SU-DHL-6 (cell line): ENCODE measurements at regions not wholly inside any gene's neighbourhood (a gene's known extent, or its start where the extent isn't known, plus 50 kb on each side); places are given as distances from the start of the nearest gene placed in this dataset.

Experiments
- H2AFZ ChIP-seq: fragments of 200-600 bp; sonication (generic); 2 replicates; pipeline ENCODE4 v1.6.1; 2014; ENCODE audit warnings: low read depth, mild to moderate bottlenecking, moderate library complexity, mixed read lengths, antibody characterized with exemption, low read length; ENCODE audit not compliant: severe bottlenecking
- H3F3A ChIP-seq: fragments of 200-600 bp; shearing (Covaris generic); 2 replicates; pipeline ENCODE4 v1.6.0; 2016; ENCODE audit warnings: antibody characterized with exemption, mild to moderate bottlenecking; ENCODE audit not compliant: insufficient read depth
- H3K27ac ChIP-seq: fragments of 200-600 bp; sonication (generic); 2 replicates; pipeline ENCODE4 v1.5.1; 2016; ENCODE audit warnings: low read depth, mild to moderate bottlenecking, low read length, moderate library complexity, mixed read lengths
- H3K27me3 ChIP-seq: fragments of 200-600 bp; sonication (generic), shearing (Covaris generic); 2 replicates; pipeline ENCODE4 v1.6.0; 2014; ENCODE audit warnings: mild to moderate bottlenecking, low read length
- H3K36me3 ChIP-seq: fragments of 200-600 bp; sonication (generic); 2 replicates; pipeline ENCODE4 v1.6.1; 2014; ENCODE audit warnings: mild to moderate bottlenecking, low read length, mixed read lengths
- H3K4me2 ChIP-seq: fragments of 300-600, 200-600 bp; shearing (Covaris generic), sonication (generic); 2 replicates; pipeline ENCODE4 v1.6.0; 2014; ENCODE audit warnings: low read length, low read depth, mild to moderate bottlenecking; ENCODE audit not compliant: poor library complexity, severe bottlenecking
- H3K4me3 ChIP-seq: fragments of 200-600 bp; sonication (generic); 2 replicates; pipeline ENCODE4 v1.5.1; 2014; ENCODE audit warnings: antibody characterized with exemption, low read length, mild to moderate bottlenecking, mixed read lengths; ENCODE audit not compliant: insufficient read depth, poor library complexity, severe bottlenecking
- H3K79me2 ChIP-seq: fragments of 200-600 bp; sonication (generic); 2 replicates; pipeline ENCODE4 v1.6.1; 2014; ENCODE audit warnings: mild to moderate bottlenecking, low read length, moderate library complexity; ENCODE audit not compliant: insufficient read depth
- H3K9ac ChIP-seq: fragments of 200-600 bp; sonication (generic); 2 replicates; pipeline ENCODE4 v1.7.0; 2014; ENCODE audit warnings: mild to moderate bottlenecking, low read length
- H3K9me2 ChIP-seq: fragments of 200-600 bp; sonication (generic); replicated peaks from 2 replicates; pipeline ENCODE4 v1.6.1; 2014; ENCODE audit warnings: low read length; ENCODE audit not compliant: insufficient read depth
- H3K9me3 ChIP-seq: fragments of 200-600 bp; sonication (generic); 2 replicates; pipeline ENCODE4 v1.6.1; 2014; ENCODE audit warnings: low read length, mixed read lengths; ENCODE audit not compliant: insufficient read depth
- H4K20me1 ChIP-seq: fragments of 200-600 bp; sonication (generic); 2 replicates; pipeline ENCODE4 v1.6.1; 2014; ENCODE audit warnings: low read depth, mild to moderate bottlenecking, antibody characterized with exemption, low read length, moderate library complexity, mixed read lengths
- EZH2phosphoT487 ChIP-seq: fragments of 200-600 bp; sonication (generic), shearing (Covaris generic); conservative IDR thresholded peaks from 2 replicates; pipeline ENCODE4 v1.6.1; 2018; ENCODE audit warnings: mild to moderate bottlenecking, antibody characterized with exemption, low read length, moderate library complexity, mixed read lengths
- TF ChIP-seq, protein P1 (sequence below): fragments of 200-600 bp; sonication (generic); IDR thresholded peaks from one replicate; pipeline ENCODE4 v1.5.1; 2017; ENCODE audit warnings: antibody characterized with exemption, mild to moderate bottlenecking, low read length, moderate library complexity; ENCODE audit not compliant: insufficient read depth, poor library complexity, severe bottlenecking

DNA sequence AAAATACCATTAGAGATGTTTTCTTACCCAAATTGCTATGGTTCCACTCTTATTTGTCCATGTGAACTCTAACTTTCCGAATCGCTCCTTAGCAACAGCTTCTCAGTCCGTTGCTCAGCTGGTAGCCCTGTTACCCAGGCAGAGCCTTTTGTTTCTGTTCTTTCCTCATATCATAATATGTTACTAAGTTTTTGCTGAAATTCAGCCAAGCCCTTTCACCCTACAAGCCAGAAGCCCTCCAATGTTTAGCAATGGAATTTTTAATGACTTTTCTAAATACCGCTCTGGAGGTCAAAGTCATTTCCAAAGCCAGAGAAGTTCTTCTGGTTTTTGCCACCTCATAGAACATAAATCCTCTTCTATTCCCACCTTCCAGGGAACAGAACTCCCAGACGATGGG, 1029.5 kb downstream of the C4orf33 start:
- no peaks in the 10 kb centered on the region for H3K27me3 ChIP-seq
- no peak overlapping the region for H3K4me3 ChIP-seq
- H4K20me1 ChIP-seq = no peaks in the 10 kb centered on the region
- no peak for TF ChIP-seq EZH2phosphoT487
- TF ChIP-seq, protein P1, sequence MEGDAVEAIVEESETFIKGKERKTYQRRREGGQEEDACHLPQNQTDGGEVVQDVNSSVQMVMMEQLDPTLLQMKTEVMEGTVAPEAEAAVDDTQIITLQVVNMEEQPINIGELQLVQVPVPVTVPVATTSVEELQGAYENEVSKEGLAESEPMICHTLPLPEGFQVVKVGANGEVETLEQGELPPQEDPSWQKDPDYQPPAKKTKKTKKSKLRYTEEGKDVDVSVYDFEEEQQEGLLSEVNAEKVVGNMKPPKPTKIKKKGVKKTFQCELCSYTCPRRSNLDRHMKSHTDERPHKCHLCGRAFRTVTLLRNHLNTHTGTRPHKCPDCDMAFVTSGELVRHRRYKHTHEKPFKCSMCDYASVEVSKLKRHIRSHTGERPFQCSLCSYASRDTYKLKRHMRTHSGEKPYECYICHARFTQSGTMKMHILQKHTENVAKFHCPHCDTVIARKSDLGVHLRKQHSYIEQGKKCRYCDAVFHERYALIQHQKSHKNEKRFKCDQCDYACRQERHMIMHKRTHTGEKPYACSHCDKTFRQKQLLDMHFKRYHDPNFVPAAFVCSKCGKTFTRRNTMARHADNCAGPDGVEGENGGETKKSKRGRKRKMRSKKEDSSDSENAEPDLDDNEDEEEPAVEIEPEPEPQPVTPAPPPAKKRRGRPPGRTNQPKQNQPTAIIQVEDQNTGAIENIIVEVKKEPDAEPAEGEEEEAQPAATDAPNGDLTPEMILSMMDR = no peak
- H3K27ac ChIP-seq = no peak overlapping the region
- no peaks in the 10 kb centered on the region for H3K9me3 ChIP-seq
- no peaks in the 10 kb centered on the region for H3K36me3 ChIP-seq
- no peaks in the 10 kb centered on the region for H3F3A ChIP-seq
- no peak overlapping the region for H3K4me2 ChIP-seq
- H3K79me2 ChIP-seq = no peaks in the 10 kb centered on the region
- no peaks in the 10 kb centered on the region for H3K9me2 ChIP-seq
- no peak overlapping the region for H3K9ac ChIP-seq
- H2AFZ ChIP-seq = no peak overlapping the region

DNA sequence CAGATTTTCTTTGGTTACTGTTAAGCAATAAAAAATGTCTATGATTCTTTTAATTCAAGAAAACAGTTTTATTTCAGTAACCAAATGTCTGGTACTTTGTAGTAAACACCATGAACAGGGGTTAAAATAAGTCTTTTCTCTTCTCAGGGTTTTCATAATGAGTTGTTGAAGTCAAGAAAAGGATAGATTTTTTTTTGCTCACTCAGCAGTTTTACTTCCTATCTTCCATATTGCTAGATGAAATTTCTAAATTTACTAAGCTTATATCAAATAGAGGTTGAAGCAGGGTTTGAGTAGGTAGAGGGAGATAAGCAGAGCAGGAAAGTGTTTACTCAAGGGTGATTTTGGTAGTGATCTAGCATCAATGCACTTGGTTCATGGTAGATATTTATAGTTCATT, 1031.3 kb downstream of the C4orf33 start:
- no peaks in the 10 kb centered on the region for H3K9me3 ChIP-seq
- H2AFZ ChIP-seq = no peak overlapping the region
- H3K27ac ChIP-seq = no peak overlapping the region
- TF ChIP-seq, protein P1 = no peak
- TF ChIP-seq EZH2phosphoT487 = no peak
- H3K4me2 ChIP-seq = no peak overlapping the region
- no peaks in the 10 kb centered on the region for H3K36me3 ChIP-seq
- H3K79me2 ChIP-seq = no peaks in the 10 kb centered on the region
- H3F3A ChIP-seq = no peaks in the 10 kb centered on the region
- H3K9ac ChIP-seq = no peak overlapping the region
- H3K4me3 ChIP-seq = no peak overlapping the region
- H3K27me3 ChIP-seq = no peaks in the 10 kb centered on the region
- H3K9me2 ChIP-seq = no peaks in the 10 kb centered on the region
- no peaks in the 10 kb centered on the region for H4K20me1 ChIP-seq

DNA sequence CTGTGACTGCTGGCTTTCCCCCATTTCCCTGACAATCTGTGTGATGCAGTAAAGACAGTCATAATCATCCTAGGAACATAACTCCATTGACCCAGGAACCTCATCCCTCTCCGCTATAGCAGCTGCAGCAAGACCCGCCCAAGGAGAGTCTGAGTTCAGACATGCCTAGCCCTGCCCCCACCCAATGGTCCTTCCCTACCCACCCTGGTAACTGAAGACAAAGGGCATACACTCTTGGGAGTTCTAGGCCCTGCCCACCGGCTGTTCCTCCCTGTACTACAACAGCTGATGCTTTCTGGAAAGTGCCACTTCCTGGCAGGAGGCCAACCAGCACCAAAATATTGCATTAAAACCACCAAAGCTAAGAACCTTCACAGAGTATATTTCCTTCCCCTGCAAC, 1035.6 kb downstream of the C4orf33 start:
- Histone ChIP-seq H3K27me3 (no peaks in the 10 kb centered on the region), H3K4me3 (no peak overlapping the region), H2AFZ (no peak overlapping the region), H3K79me2 (no peaks in the 10 kb centered on the region), H3K9me3 (no peaks in the 10 kb centered on the region), H4K20me1 (no peaks in the 10 kb centered on the region), H3K4me2 (no peak overlapping the region), H3F3A (no peaks in the 10 kb centered on the region), H3K36me3 (no peaks in the 10 kb centered on the region), H3K27ac (no peak overlapping the region), H3K9ac (no peak overlapping the region), H3K9me2 (no peaks in the 10 kb centered on the region)
- TF ChIP-seq, protein P1 = no peak
- no peak for TF ChIP-seq EZH2phosphoT487

DNA sequence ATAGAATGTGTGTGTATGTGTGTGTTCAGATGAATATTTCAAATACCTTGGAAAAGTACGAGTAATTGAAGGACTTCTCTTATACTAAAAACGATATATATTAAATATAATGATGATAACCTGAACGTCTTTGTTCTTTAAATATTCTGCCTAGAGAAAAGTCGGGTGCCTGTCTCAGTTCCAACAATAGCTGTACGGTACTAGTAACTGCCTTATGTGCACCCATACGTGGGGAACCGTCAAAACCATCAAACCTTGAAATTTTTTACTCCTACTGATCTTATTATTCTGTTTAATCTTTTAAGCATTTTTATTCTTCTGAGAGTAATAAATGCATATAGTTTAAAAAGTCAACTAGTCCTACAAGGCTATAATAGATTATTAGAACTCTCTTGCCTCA, 1045.7 kb downstream of the C4orf33 start:
- Histone ChIP-seq H3K27ac (no peak overlapping the region), H3K9me2 (no peaks in the 10 kb centered on the region), H3K27me3 (no peaks in the 10 kb centered on the region), H4K20me1 (no peaks in the 10 kb centered on the region), H3K4me3 (no peak overlapping the region), H3K9ac (no peak overlapping the region), H3F3A (no peaks in the 10 kb centered on the region), H3K9me3 (no peaks in the 10 kb centered on the region), H3K79me2 (no peaks in the 10 kb centered on the region), H3K4me2 (no peak overlapping the region), H3K36me3 (no peaks in the 10 kb centered on the region), H2AFZ (no peak overlapping the region)
- TF ChIP-seq, protein P1 = no peak
- no peak for TF ChIP-seq EZH2phosphoT487
